Colonic mucosa (tissue), 4 donors: ENCODE measurements at regions not wholly inside any gene's neighbourhood (a gene's known extent, or its start where the extent isn't known, plus 50 kb on each side); places are given as distances from the start of the nearest gene placed in this dataset.
"Not testable (repeated sequence)": the region's sequence is repeated elsewhere in the genome, so short reads cannot be mapped to it uniquely, and the experiment has no call there.

Source experiments
- DNase-seq: peaks from one replicate; pipeline ENCODE4 v3.0.0-alpha.2; 2020
- H3K27ac ChIP-seq: fragments of 200-600 bp; one replicate; pipeline ENCODE4 v1.8.0; 2021
- H3K27me3 ChIP-seq: fragments of 200-600 bp; one replicate; pipeline ENCODE4 v1.8.0; 2021
- H3K36me3 ChIP-seq: fragments of 200-600 bp; one replicate; pipeline ENCODE4 v1.8.0; 2021
- H3K4me1 ChIP-seq: fragments of 200-600 bp; one replicate; pipeline ENCODE4 v1.8.0; 2021; ENCODE audit warnings: mild to moderate bottlenecking
- H3K4me3 ChIP-seq: fragments of 200-600 bp; one replicate; pipeline ENCODE4 v1.8.0; 2021
- H3K9ac ChIP-seq, 2 donors: one replicate each; pipeline ENCODE4 v1.7.0; 2013; ENCODE audit warnings: control low read depth in 2 of 2, low read depth in 2 of 2, low read length in 2 of 2
- H3K9me3 ChIP-seq: fragments of 200-600 bp; one replicate; pipeline ENCODE4 v1.8.0; 2021
- intact Hi-C: fragments of 100-400 bp; cut with DNase I; formaldehyde crosslinking; loops from one replicate; pipeline ENCODE4 v1.14.1; 2022
- TF ChIP-seq, protein P1 (sequence below): fragments of 200-600 bp; IDR thresholded peaks from one replicate; pipeline ENCODE4 v1.8.0; 2022; ENCODE audit warnings: antibody characterized with exemption, mild to moderate bottlenecking
- donor health status: healthy.
- donor health status: DM: no; HTN: no; CAD: no.
- donor health status: DM: no; HTN: no; CAD: no.

DNA sequence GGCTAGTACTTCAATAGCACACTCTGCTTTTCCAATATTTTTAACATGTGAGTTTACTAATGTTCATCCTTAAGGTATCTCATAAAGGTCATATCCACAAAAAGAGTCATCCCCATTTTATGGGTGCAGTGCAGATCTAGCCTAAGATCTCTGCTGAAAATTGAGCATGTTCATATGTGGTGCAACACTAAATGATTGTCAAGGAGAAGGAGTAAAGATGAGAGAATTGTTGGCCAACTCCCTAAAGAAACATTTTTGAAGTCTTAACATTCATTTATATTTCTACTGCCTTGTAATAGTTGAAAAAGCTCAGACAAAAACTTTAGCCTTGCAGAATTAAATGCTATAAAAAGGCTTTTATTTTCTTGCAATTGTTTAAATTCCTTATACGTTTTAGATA lies 1159.6 kb downstream of the TBL1XR1 start:
- TF ChIP-seq, protein P1, sequence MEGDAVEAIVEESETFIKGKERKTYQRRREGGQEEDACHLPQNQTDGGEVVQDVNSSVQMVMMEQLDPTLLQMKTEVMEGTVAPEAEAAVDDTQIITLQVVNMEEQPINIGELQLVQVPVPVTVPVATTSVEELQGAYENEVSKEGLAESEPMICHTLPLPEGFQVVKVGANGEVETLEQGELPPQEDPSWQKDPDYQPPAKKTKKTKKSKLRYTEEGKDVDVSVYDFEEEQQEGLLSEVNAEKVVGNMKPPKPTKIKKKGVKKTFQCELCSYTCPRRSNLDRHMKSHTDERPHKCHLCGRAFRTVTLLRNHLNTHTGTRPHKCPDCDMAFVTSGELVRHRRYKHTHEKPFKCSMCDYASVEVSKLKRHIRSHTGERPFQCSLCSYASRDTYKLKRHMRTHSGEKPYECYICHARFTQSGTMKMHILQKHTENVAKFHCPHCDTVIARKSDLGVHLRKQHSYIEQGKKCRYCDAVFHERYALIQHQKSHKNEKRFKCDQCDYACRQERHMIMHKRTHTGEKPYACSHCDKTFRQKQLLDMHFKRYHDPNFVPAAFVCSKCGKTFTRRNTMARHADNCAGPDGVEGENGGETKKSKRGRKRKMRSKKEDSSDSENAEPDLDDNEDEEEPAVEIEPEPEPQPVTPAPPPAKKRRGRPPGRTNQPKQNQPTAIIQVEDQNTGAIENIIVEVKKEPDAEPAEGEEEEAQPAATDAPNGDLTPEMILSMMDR: no peak
- H3K4me3 ChIP-seq: no peak overlapping the region
- no peak for DNase-seq
- H3K9ac ChIP-seq: no peak overlapping the region
- H3K9me3 ChIP-seq: no peaks in the 10 kb centered on the region
- no peak overlapping the region for H3K27ac ChIP-seq
- H3K27me3 ChIP-seq: no peaks in the 10 kb centered on the region
- intact Hi-C loops: no loop called here
- H3K4me1 ChIP-seq: no peaks in the 10 kb centered on the region
- H3K36me3 ChIP-seq: no peaks in the 10 kb centered on the region

DNA sequence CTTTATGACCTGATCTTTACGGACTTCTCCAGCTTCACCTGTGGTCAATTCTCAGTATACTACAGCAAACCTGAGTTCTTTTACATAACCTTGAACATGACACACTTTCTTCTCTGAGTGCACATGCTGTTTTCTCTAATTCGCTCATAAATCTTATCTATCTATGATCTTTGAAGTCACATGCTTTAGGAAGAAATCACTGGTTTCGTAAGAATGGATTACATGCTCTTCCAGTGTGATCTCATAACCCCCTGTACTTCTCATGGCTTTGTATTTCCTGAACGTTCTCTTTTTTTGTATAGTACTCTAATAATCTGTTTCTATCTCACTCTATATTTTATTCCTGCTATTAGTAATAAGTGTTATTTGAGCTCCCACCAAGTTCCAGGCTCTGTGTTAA lies 1165.2 kb downstream of the TBL1XR1 start:
- TF ChIP-seq, protein P1: no peak
- DNase-seq: no peak
- Histone ChIP-seq H3K4me3 (no peak overlapping the region), H3K9me3 (no peaks in the 10 kb centered on the region), H3K9ac (no peak overlapping the region), H3K27ac (no peak overlapping the region), H3K36me3 (no peaks in the 10 kb centered on the region), H3K4me1 (no peaks in the 10 kb centered on the region), H3K27me3 (no peaks in the 10 kb centered on the region)
- intact Hi-C loops: no loop called here

DNA sequence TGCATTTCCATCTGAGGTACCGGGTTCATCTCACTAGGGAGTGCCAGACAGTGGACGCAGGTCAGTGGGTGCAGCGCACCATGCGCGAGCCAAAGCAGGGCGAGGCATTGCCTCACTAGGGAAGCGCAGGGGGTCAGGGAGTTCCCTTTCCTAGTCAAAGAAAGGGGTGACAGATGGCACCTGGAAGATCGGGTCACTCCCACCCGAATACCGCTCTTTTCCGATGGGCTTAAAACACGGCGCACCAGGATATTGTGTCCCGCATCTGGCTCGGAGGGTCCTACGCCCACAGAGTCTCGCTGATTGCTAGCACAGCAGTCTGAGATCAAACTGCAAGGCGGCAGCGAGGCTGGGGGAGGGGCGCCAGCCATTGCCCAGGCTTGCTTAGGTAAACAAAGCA lies 1157.1 kb downstream of the NAALADL2 start:
- DNase-seq, H3K9ac ChIP-seq, H3K27ac ChIP-seq, H3K4me3 ChIP-seq, H3K27me3 ChIP-seq, intact Hi-C loops, H3K9me3 ChIP-seq, H3K4me1 ChIP-seq, H3K36me3 ChIP-seq: not testable (repeated sequence)

DNA sequence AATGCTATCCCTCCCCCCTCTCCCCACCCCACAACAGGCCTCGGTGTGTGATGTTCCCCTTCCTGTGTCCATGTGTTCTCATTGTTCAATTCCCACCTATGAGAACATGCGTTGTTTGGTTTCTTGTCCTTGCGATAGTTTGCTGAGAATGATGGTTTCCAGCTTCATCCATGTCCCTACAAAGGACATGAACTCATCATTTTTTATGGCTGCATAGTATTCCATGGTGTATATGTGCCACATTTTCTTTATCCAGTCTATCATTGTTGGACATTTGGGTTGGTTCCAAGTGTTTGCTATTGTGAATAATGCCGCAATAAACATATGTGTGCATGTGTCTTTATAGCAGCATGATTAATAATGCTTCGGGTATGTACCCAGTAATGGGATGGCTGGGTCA lies 1156.1 kb downstream of the NAALADL2 start:
- DNase-seq, H3K36me3 ChIP-seq, H3K27me3 ChIP-seq, H3K9ac ChIP-seq, H3K9me3 ChIP-seq, H3K27ac ChIP-seq, intact Hi-C loops, H3K4me3 ChIP-seq, H3K4me1 ChIP-seq: not testable (repeated sequence)

DNA sequence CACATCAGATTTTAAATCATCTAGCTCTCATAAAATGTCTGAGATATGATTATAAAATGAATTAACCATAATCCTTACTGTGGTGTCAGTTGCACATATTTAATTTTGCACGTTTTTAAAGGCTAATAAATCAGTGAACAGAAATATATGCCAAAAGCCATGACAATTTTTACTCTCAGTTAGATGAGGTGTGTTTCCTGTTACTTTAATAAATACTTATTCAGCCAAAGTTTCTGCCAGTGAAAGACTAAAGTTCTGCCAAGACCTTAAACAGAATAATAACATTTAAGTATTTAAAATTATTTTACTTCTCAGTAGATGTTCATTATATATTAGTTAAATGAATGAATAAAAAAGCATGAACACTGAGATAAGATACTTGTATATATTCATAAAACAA lies 1150.1 kb downstream of the NAALADL2 start:
- H3K27ac ChIP-seq: no peak overlapping the region
- DNase-seq: no peak
- no peak overlapping the region for H3K4me3 ChIP-seq
- TF ChIP-seq, protein P1: no peak
- no peaks in the 10 kb centered on the region for H3K9me3 ChIP-seq
- H3K9ac ChIP-seq: no peak overlapping the region
- H3K36me3 ChIP-seq: no peaks in the 10 kb centered on the region
- H3K27me3 ChIP-seq: no peaks in the 10 kb centered on the region
- no peaks in the 10 kb centered on the region for H3K4me1 ChIP-seq
- intact Hi-C loops: no loop called here

DNA sequence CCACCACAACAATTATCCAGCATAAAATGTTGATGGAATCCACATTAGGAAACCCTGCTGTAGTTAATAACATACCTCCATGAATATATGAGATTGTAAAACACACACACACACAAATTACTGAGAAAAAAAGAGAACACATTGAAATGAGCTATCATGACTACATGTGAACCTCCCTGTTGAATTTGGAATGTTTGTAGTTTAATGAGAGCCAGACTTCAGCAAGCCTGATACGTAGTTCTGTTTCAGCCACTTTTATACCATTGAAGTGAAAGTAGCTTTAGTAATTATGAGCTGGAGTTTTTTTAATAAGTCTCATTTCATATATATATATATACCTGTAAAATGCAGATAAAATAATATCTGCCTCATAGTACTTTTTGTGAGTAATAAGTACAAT lies 1146.4 kb downstream of the NAALADL2 start:
- Histone ChIP-seq H3K36me3 (no peaks in the 10 kb centered on the region), H3K27ac (no peak overlapping the region), H3K4me1 (no peaks in the 10 kb centered on the region), H3K27me3 (no peaks in the 10 kb centered on the region), H3K4me3 (no peak overlapping the region), H3K9ac (no peak overlapping the region), H3K9me3 (no peaks in the 10 kb centered on the region)
- intact Hi-C loops: no loop called here
- DNase-seq: no peak
- TF ChIP-seq, protein P1: no peak

DNA sequence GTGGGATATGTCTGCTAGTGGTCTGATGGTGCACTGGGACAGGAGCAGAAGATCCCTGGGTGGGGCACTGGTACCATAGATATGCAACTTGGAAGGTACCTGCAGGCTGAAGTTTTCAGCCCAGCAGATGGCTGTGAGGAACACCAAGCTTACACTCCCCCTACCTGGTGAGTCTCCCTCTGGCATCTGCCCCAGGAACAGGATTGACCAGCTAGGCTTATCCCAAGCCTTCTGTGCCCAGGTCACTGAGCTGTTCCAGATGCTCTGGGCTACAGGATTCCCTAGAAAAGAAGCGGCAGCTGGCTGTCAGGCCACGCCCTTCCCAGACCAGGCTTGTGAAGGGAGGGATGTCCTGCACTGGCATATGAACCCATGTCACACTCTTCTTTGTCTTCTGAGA lies 1130.0 kb downstream of the NAALADL2 start:
- Histone ChIP-seq H3K4me3 (no peak overlapping the region), H3K36me3 (no peaks in the 10 kb centered on the region), H3K27ac (no peak overlapping the region), H3K9ac (no peak overlapping the region), H3K27me3 (no peaks in the 10 kb centered on the region), H3K9me3 (no peaks in the 10 kb centered on the region), H3K4me1 (no peaks in the 10 kb centered on the region)
- intact Hi-C loops: no loop called here
- TF ChIP-seq, protein P1: no peak
- no peak for DNase-seq
